ENCODE measurements at regions not wholly inside any gene's neighbourhood (a gene's known extent, or its start where the extent isn't known, plus 50 kb on each side); places are given as distances from the start of the nearest gene placed in this dataset.

GRCh38 chr1:5436808-5437207 is 555.4 kb downstream of the NPHP4 start:
- H3K4me3 ChIP-seq (replicated peaks in 1 of 4; ENCODE audit: control extremely low read depth in 1 of 4, insufficient read depth in 1 of 4, low read depth in 3 of 4, low read length in 4 of 4), result no peak overlapping the region
- H3K27ac ChIP-seq (ENCODE audit: insufficient read depth, low read length), result no peak overlapping the region
- TF ChIP-seq CTCF (conservative IDR thresholded peaks at IDR 0.05 in 1 of 2, IDR thresholded peaks at IDR 0.05 in 1 of 2; ENCODE audit: low read depth in 1 of 2, low read length in 2 of 2) (no peak), EZH2 (IDR thresholded peaks at IDR 0.05; ENCODE audit: low read length, missing control alignments) (no peak)
- H3K27me3 ChIP-seq (ENCODE audit: control insufficient read depth, insufficient read depth, low read length), result no peaks in the 10 kb centered on the region
- H3K36me3 ChIP-seq (ENCODE audit: control insufficient read depth, insufficient read depth, low read length), result no peaks in the 10 kb centered on the region
- no peaks in the 10 kb centered on the region for H3K79me2 ChIP-seq (ENCODE audit: control insufficient read depth, insufficient read depth, low read length)
- no peak overlapping the region for H3K4me2 ChIP-seq (ENCODE audit: extremely low read depth, insufficient read depth, low read length)
- DNase-seq (ENCODE audit: low read depth in 2 of 2), result no peak
- H2AFZ ChIP-seq (ENCODE audit: low read length), result no peak overlapping the region
- H3K9ac ChIP-seq (ENCODE audit: insufficient read depth, low read length), result no peak overlapping the region
- H4K20me1 ChIP-seq (ENCODE audit: control insufficient read depth, extremely low read depth, insufficient read depth, low read length), result no peaks in the 10 kb centered on the region
- H3K9me3 ChIP-seq (ENCODE audit: control insufficient read depth, insufficient read depth, low read depth, low read length), result no peaks in the 10 kb centered on the region
- H3K4me1 ChIP-seq (ENCODE audit: control insufficient read depth, extremely low read depth, insufficient read depth, low read length), result no peaks in the 10 kb centered on the region

GRCh38 chr1:5435414-5435813 is 556.8 kb downstream of the NPHP4 start:
- Histone ChIP-seq H3K4me1 (ENCODE audit: control insufficient read depth, extremely low read depth, insufficient read depth, low read length) (no peaks in the 10 kb centered on the region), H3K27ac (ENCODE audit: insufficient read depth, low read length) (no peak overlapping the region), H3K27me3 (ENCODE audit: control insufficient read depth, insufficient read depth, low read length) (no peaks in the 10 kb centered on the region), H3K9me3 (ENCODE audit: control insufficient read depth, insufficient read depth, low read depth, low read length) (no peaks in the 10 kb centered on the region), H4K20me1 (ENCODE audit: control insufficient read depth, extremely low read depth, insufficient read depth, low read length) (no peaks in the 10 kb centered on the region), H2AFZ (ENCODE audit: low read length) (no peak overlapping the region), H3K36me3 (ENCODE audit: control insufficient read depth, insufficient read depth, low read length) (no peaks in the 10 kb centered on the region), H3K9ac (ENCODE audit: insufficient read depth, low read length) (no peak overlapping the region), H3K79me2 (ENCODE audit: control insufficient read depth, insufficient read depth, low read length) (no peaks in the 10 kb centered on the region), H3K4me2 (ENCODE audit: extremely low read depth, insufficient read depth, low read length) (no peak overlapping the region), H3K4me3 (replicated peaks in 1 of 4; ENCODE audit: control extremely low read depth in 1 of 4, insufficient read depth in 1 of 4, low read depth in 3 of 4, low read length in 4 of 4) (no peak overlapping the region)
- no peak for TF ChIP-seq CTCF (conservative IDR thresholded peaks at IDR 0.05 in 1 of 2, IDR thresholded peaks at IDR 0.05 in 1 of 2; ENCODE audit: low read depth in 1 of 2, low read length in 2 of 2)
- no peak for DNase-seq (ENCODE audit: low read depth in 2 of 2)

GRCh38 chr1:5432436-5432835 is 559.8 kb downstream of the NPHP4 start:
- H3K9me3 ChIP-seq (ENCODE audit: control insufficient read depth, insufficient read depth, low read depth, low read length), result no peaks in the 10 kb centered on the region
- H3K9ac ChIP-seq (ENCODE audit: insufficient read depth, low read length), result no peak overlapping the region
- H3K79me2 ChIP-seq (ENCODE audit: control insufficient read depth, insufficient read depth, low read length), result no peaks in the 10 kb centered on the region
- no peaks in the 10 kb centered on the region for H3K27me3 ChIP-seq (ENCODE audit: control insufficient read depth, insufficient read depth, low read length)
- no peaks in the 10 kb centered on the region for H3K36me3 ChIP-seq (ENCODE audit: control insufficient read depth, insufficient read depth, low read length)
- H3K27ac ChIP-seq (ENCODE audit: insufficient read depth, low read length), result no peak overlapping the region
- H3K4me2 ChIP-seq (ENCODE audit: extremely low read depth, insufficient read depth, low read length), result no peak overlapping the region
- H2AFZ ChIP-seq (ENCODE audit: low read length), result no peak overlapping the region
- H3K4me3 ChIP-seq (replicated peaks in 1 of 4; ENCODE audit: control extremely low read depth in 1 of 4, insufficient read depth in 1 of 4, low read depth in 3 of 4, low read length in 4 of 4), result no peak overlapping the region
- no peak for TF ChIP-seq EZH2 (IDR thresholded peaks at IDR 0.05; ENCODE audit: low read length, missing control alignments)
- TF ChIP-seq CTCF (conservative IDR thresholded peaks at IDR 0.05 in 1 of 2, IDR thresholded peaks at IDR 0.05 in 1 of 2; ENCODE audit: low read depth in 1 of 2, low read length in 2 of 2), result no peak
- no peaks in the 10 kb centered on the region for H4K20me1 ChIP-seq (ENCODE audit: control insufficient read depth, extremely low read depth, insufficient read depth, low read length)
- no peaks in the 10 kb centered on the region for H3K4me1 ChIP-seq (ENCODE audit: control insufficient read depth, extremely low read depth, insufficient read depth, low read length)
- no peak for DNase-seq (ENCODE audit: low read depth in 2 of 2)

Measured in fibroblast of lung (primary cell).